Prostate gland (tissue), 2 donors: ENCODE measurements at regions not wholly inside any gene's neighbourhood (a gene's known extent, or its start where the extent isn't known, plus 50 kb on each side); places are given as distances from the start of the nearest gene placed in this dataset.

ENCODE experiments used
- POLR2AphosphoS5 ChIP-seq: sonication (generic); formaldehyde crosslinking; IDR thresholded peaks from one replicate; pipeline ENCODE4 v1.6.1; 2017; ENCODE audit warnings: antibody characterized with exemption
- TF ChIP-seq, protein P1 (sequence below), 4 experiments: fragments of 200-600 bp in 2 of 4; fragments of 450-650 bp in 2 of 4; sonication (generic) in 2 of 4; IDR thresholded peaks; 1 replicate in 3 of 4; 2 replicates in 1 of 4; pipeline ENCODE4 v1.5.1; 2016 to 2019; ENCODE audit warnings: antibody characterized with exemption in 4 of 4, mild to moderate bottlenecking in 2 of 4, moderate library complexity in 2 of 4

DNA sequence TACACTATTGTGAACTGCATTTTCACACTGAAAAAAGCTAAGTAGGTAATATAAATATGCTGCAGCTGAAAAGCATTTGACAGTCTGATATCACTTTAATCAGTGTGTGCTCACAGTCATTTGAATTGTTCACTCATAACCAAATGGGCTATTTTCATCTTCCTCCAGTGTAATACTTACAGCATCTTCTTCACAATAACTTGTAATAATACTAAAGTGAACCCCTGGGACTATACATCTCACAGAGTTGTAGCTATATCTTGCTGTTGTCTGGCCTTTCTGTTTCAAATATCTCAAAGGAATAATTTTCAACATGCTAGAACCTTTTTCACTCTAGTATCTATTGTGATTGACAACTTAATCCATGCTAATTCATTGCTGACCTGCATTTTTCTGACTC is 66.8 kb upstream of the GALNTL6 start:
- TF ChIP-seq, protein P1, sequence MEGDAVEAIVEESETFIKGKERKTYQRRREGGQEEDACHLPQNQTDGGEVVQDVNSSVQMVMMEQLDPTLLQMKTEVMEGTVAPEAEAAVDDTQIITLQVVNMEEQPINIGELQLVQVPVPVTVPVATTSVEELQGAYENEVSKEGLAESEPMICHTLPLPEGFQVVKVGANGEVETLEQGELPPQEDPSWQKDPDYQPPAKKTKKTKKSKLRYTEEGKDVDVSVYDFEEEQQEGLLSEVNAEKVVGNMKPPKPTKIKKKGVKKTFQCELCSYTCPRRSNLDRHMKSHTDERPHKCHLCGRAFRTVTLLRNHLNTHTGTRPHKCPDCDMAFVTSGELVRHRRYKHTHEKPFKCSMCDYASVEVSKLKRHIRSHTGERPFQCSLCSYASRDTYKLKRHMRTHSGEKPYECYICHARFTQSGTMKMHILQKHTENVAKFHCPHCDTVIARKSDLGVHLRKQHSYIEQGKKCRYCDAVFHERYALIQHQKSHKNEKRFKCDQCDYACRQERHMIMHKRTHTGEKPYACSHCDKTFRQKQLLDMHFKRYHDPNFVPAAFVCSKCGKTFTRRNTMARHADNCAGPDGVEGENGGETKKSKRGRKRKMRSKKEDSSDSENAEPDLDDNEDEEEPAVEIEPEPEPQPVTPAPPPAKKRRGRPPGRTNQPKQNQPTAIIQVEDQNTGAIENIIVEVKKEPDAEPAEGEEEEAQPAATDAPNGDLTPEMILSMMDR (IDR thresholded peaks at IDR 0.05) = no peak
- no peak for TF ChIP-seq POLR2AphosphoS5
